RPMI7951 (cell line): ENCODE measurements at regions not wholly inside any gene's neighbourhood (a gene's known extent, or its start where the extent isn't known, plus 50 kb on each side); places are given as distances from the start of the nearest gene placed in this dataset.
"Not testable (repeated sequence)": the region's sequence is repeated elsewhere in the genome, so short reads cannot be mapped to it uniquely, and the experiment has no call there.

Experiments
- DNase-seq: peaks from one replicate; pipeline ENCODE4 v3.0.0-alpha.2; 2012; ENCODE audit warnings: low read depth

DNA sequence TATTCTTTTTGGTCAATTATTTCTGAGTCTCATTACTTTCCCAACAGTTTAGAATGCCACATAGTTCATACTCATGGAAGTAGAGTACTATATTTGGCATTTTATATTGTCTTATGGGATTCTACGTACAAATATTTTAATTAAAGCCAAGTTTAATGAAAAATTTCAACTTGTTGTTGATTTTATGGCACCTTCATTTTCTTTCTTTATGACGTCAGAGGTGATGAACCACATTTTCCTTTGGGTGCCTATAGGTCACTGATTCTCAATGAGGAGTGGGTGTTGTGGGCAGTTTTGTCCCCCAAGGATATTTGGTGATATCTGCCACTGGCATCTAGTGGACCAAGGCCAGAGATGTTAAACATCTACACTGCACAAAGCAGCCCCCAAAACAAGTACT lies 1071.3 kb downstream of the NXPH1 start:
- no peak for DNase-seq

DNA sequence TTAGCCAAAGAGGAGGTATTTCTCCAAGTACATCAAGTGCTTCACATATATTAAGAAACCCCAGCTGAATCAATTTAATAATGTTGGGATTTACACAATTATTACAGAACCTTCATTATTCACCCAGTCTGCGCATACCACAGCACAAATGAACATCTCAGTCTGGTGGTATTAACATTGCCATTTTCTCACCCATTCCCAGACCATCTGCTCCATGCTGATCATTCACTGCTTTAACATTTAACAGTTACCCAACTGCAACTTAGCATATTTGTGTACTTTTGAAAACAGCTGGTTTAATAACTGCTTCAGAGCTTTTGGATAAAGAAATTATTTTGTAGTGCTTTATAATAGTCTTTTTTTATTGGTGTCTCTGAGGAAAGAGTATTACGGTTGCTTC lies 1072.1 kb downstream of the NXPH1 start:
- no peak for DNase-seq

DNA sequence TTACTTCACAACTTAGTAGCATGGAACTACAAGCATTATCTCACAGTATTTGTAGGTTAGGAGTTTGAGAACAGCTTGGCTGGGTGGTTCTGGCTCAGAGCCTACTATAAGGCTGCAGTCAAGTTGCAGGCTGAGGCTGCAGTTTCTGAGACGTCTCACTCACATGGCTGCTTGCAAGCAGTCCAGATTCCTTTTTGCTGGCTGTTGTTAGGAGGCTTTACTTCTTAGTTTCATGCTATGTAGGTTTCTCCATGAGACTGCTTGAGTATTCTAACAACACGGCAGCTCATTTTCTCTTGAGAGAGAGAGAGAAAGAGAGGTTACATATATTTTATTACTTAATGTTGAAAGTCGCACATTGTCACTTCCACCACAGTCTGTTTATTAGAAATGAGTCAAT lies 1073.9 kb downstream of the NXPH1 start:
- DNase-seq: no peak

GRCh38 chr7:9516662-9517061 lies 1083.3 kb downstream of the NXPH1 start:
- no peak for DNase-seq

DNA sequence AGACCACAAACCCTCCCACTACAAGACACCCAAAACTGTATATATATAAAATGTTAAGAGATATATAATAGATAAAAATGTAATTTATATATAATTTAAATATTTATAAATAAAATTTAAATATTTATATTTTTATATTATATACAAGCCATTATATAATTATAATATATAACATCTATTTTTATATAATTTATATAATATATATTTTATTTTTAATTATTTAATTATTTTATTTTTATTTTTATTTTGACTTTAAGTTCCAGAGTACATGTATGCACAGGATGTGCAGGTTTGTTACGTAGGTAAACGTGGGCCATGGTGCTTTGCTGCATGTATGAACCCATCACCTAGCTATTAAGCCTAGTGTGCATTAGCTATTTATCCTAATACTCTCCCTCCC lies 1090.2 kb downstream of the NXPH1 start:
- DNase-seq: no peak

- DNase-seq: not testable (repeated sequence)
These were observed 1119.0 kb downstream of the NXPH1 start for GRCh38 chr7:9552431-9552830.

DNA sequence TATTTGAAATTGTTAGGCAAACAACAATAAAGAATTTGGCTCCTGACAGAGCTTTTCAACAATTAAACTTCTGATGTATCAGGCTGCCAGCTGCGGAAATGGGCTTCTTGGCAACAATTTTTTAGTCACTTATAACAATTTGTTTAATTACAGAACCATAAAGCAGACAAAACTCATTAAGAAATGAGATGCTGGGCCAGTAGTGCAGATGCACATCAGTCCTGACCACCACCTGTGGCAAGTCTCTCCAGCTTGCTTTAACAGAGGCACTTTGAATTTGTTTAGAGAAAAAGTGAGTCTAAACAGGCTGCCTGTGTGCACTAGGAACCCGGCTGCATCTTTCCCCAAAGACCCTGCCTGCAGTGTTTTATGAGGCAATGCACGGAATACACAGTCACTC lies 1124.4 kb downstream of the NXPH1 start:
- DNase-seq: no peak

- peak; percentile 2 for DNase-seq
These were observed 1142.3 kb downstream of the NXPH1 start for GRCh38 chr7:9575716-9576115.

DNA sequence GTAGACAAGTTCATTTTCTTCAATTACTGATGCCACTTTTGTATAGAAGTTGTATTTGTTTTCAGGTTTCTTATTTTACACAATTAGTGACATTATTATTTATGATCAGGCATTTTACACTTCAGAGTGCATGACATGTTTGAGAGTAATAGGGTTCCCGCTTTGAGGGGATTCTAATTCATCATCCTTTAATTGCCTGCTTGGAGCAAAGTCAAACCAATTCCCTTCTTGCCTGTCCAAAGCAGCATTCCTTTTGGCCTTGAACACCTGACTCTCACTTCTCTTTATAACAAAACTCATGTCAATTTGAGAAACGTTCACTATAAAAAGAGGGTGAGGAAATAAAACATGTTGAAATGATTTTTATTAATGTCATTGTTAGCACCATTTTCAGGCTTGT lies 1149.4 kb downstream of the NXPH1 start:
- DNase-seq: no peak

- no peak for DNase-seq
These were observed 1165.0 kb downstream of the NXPH1 start for GRCh38 chr7:9598411-9598810.

DNA sequence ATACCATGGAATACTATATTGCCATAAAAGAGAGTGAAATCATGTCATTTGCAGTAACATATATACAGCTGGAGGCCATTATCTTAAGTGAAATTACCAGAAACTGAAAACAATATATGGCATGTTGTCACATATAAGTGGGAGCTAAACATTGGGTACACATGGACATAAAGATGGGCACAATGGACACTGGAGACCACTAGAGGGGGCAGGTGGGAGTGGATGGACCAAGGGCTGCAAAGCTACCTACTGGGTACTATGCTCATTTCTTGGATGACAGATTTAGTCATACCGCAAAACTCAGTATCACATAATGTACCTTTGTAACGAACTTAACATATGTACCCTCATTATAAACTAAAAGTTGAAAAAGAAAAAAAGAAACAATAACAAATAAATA lies 1167.6 kb downstream of the NXPH1 start:
- no peak for DNase-seq

DNA sequence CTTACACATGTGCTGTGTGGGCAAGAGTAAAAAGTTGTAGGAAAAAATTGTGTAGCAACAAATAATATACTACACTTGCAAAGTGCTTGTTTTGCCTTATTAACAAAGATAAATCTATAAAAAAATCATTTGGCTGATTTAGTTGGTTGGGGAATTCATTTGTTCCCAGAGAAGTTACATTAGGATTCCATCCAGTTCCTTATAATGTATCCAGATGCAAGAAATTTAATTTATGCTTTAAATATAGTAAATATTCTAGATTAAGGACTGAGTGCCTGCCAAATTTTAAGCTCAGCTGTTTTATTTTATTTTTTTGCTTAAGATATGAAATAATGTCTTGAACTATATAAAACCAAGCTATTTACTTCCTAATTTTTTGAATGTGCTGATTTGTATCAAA lies 1169.9 kb downstream of the NXPH1 start:
- DNase-seq: no peak

- no peak for DNase-seq
These were observed 1175.2 kb downstream of the NXPH1 start for GRCh38 chr7:9608560-9608959.

- DNase-seq: not testable (repeated sequence)
These were observed 1187.5 kb downstream of the NXPH1 start for GRCh38 chr7:9620899-9621298.

- DNase-seq: not testable (repeated sequence)
These were observed 1188.0 kb downstream of the NXPH1 start for GRCh38 chr7:9621306-9621902.

- DNase-seq: no peak
These were observed 1188.5 kb downstream of the NXPH1 start for GRCh38 chr7:9621927-9622326.

GRCh38 chr7:9625953-9626352 lies 1192.5 kb downstream of the NXPH1 start:
- no peak for DNase-seq

- DNase-seq: no peak
These were observed 1212.3 kb downstream of the NXPH1 start for GRCh38 chr7:9645756-9646155.

DNA sequence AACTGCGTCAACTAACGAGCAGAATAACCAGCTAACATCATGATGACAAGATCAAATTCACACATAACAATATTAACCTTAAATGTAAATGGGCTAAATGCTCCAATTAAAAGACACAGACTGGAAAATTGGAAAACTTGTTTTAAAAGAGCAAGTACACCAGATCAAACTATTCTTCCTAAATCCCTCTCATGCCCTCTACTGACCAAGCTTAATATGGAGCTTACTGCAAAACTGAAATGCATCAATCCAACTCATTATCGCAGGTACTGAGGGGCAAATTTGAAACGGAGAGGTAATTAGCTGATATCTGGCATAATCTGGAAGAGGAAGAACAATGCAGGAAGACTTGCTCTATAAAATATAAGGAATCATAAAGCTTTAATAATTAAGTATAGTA lies 1223.8 kb downstream of the NXPH1 start:
- DNase-seq: no peak

DNA sequence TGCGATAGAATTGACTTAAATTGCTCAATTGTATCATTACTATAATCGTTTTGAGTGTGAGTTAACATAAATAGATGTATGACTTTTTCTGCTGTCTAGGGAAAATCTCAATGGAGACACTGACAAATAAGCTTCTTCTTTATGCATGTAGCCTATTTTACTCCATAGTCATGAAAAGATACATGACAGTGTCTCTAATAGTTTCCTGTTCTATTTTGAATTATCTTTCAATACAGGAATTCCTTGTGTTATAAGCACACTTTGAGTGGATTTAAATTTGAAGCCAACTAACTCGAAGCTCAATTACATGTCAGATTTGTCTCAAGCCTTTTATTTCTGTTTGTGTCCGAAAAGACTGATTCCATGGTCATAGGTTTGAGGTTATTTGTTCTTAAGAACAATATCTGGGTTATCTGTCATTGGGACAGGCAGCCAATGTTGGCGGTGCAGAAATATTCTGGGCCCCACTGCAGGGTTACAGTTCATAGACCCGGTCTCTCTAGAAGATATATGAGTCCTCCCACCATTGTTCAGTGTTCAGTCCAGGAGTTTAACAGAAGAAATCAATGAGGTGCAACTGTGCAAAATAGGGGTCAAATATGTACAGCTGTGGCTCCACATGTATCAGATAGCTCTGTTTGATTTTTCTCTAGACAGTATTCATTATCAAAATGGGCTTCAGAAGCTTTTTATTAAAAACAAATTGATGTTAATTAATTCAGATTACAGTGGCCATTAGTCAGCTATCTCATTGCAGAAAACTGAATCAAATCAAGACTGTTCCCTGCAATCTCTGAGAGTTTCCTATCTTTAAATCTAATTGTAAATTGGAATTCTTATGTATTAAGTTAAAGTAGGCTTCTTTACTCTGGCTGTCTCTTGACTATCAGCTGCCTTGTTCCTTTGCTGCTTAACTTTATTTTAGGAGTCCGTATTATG lies 1238.8 kb downstream of the NXPH1 start:
- DNase-seq: no peak

- no peak for DNase-seq
These were observed 1247.3 kb downstream of the NXPH1 start for GRCh38 chr7:9680713-9681112.

DNA sequence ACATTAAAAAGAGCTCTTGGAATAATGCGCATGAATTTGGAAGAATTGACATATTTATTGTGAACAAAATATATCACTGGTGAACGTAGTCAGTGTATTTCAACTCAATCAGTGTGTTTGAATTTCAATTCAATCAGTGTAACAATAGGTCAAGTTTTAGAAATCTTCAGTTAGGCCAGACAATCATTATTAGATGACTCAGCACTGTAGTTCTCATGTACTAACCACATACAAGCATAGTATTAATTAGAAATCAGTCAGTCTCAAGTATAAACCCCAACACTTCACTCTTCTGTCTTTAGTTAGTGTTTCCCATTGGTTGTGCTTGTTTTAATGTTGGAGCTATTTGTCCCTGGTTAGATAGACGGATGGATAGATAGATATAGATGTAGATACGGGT lies 1247.9 kb downstream of the NXPH1 start:
- no peak for DNase-seq

GRCh38 chr7:9691286-9691685 lies 1257.9 kb downstream of the NXPH1 start:
- DNase-seq: no peak
